Testis (tissue), 2 donors: ENCODE measurements at regions not wholly inside any gene's neighbourhood (a gene's known extent, or its start where the extent isn't known, plus 50 kb on each side); places are given as distances from the start of the nearest gene placed in this dataset.

Experiments
- DNase-seq: peaks from one replicate; pipeline ENCODE4 v3.0.0-alpha.2; 2019
- H3K27ac ChIP-seq, 2 donors: fragments of 200-600 bp; sonication (generic); one replicate each; pipeline ENCODE4 v1.5.1; 2019
- H3K27me3 ChIP-seq: fragments of 200-600 bp; sonication (generic); one replicate; pipeline ENCODE4 v1.5.1; 2019
- H3K36me3 ChIP-seq: fragments of 200-600 bp; sonication (generic); one replicate; pipeline ENCODE4 v1.5.1; 2017; ENCODE audit warnings: low read depth; ENCODE audit errors: missing control alignments
- H3K4me1 ChIP-seq: fragments of 200-600 bp; sonication (generic); one replicate; pipeline ENCODE4 v1.5.1; 2019
- H3K4me3 ChIP-seq, 2 donors: fragments of 200-600 bp; sonication (generic); one replicate each; pipeline ENCODE4 v1.5.1; 2017 to 2019
- H3K9me3 ChIP-seq: fragments of 200-600 bp; sonication (generic); one replicate; pipeline ENCODE4 v1.5.1; 2017
- CTCF ChIP-seq, 3 experiments: fragments of 450-650 bp in 2 of 3; fragments of 200-600 bp in 1 of 3; sonication (generic) in 1 of 3; IDR thresholded peaks; one replicate each; pipeline ENCODE4 v1.5.1; 2016 to 2019; ENCODE audit warnings: antibody characterized with exemption in 3 of 3, mild to moderate bottlenecking in 2 of 3, moderate library complexity in 1 of 3
- POLR2A ChIP-seq: fragments of 450-650 bp; IDR thresholded peaks from one replicate; pipeline ENCODE4 v1.6.1; 2017; ENCODE audit warnings: antibody characterized with exemption, mild to moderate bottlenecking, moderate library complexity
- WGBS, 2 donors: methylation state at CpG; one replicate each; pipeline ENCODE4 v1.1.5; 2018; 5-methylcytosine and 5-hydroxymethylcytosine counted together
- intact Hi-C: fragments of 100-400 bp; cut with DNase I; formaldehyde crosslinking; loops from one replicate; pipeline ENCODE4 v1.15.1; 2023; ENCODE audit warnings: low total_unique reads

- no peak for DNase-seq
- no peaks in the 10 kb centered on the region for H3K36me3 ChIP-seq
- intact Hi-C loops: no loop called here
- WGBS, 2 donors: 72 to 76% methylated on average over 3 of the region's 3 CpGs
- no peaks in the 10 kb centered on the region for H3K4me1 ChIP-seq
- H3K27me3 ChIP-seq: no peaks in the 10 kb centered on the region
- TF ChIP-seq CTCF (IDR thresholded peaks at IDR 0.05) (no peak), POLR2A (no peak)
- H3K4me3 ChIP-seq: no peak overlapping the region
- no peaks in the 10 kb centered on the region for H3K9me3 ChIP-seq
- H3K27ac ChIP-seq: no peak overlapping the region
Measured at GRCh38 chr7:145020454-145020853, 184.6 kb upstream of the TPK1 start.

DNA sequence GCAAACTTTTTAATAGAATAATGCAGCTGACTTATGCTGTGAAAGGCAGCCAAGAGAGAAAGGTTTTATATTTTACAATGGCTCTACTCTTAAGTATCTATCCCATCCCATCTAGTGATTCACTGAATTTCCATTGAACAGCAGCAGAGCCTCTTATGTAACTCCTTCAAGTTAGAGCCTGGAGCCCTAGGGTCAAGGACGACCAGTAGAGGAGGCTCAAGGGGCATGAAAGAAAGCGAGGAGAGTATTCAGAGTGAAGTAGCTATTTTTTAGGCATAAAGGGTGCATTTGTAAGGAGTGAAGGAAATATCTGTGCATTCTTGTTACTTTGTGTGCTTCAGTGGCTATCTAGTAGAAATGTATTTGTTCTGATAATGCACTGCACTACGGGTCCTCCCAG lies 180.2 kb upstream of the TPK1 start:
- H3K36me3 ChIP-seq: no peaks in the 10 kb centered on the region
- H3K27ac ChIP-seq: no peak overlapping the region
- intact Hi-C loops: no loop called here
- no peaks in the 10 kb centered on the region for H3K9me3 ChIP-seq
- no peaks in the 10 kb centered on the region for H3K27me3 ChIP-seq
- WGBS, 2 donors: 12 to 17% methylated on average over 3 of the region's 3 CpGs
- H3K4me3 ChIP-seq: peak overlapping the region in 1 of 2 donors; percentile 19
- no peak for TF ChIP-seq POLR2A
- no peak for TF ChIP-seq CTCF (IDR thresholded peaks at IDR 0.05)
- DNase-seq: peak; percentile 46
- no peaks in the 10 kb centered on the region for H3K4me1 ChIP-seq

- Histone ChIP-seq H3K9me3 (no peaks in the 10 kb centered on the region), H3K36me3 (no peaks in the 10 kb centered on the region), H3K27ac (no peak overlapping the region), H3K4me3 (no peak overlapping the region), H3K27me3 (no peaks in the 10 kb centered on the region), H3K4me1 (no peaks in the 10 kb centered on the region)
- no peak for DNase-seq
- WGBS, 2 donors: 74 to 95% methylated on average over 3 of the region's 3 CpGs
- intact Hi-C loops: no loop called here
- TF ChIP-seq CTCF (IDR thresholded peaks at IDR 0.05) (no peak), POLR2A (no peak)
Measured at GRCh38 chr7:145009876-145010275, 174.0 kb upstream of the TPK1 start.

DNA sequence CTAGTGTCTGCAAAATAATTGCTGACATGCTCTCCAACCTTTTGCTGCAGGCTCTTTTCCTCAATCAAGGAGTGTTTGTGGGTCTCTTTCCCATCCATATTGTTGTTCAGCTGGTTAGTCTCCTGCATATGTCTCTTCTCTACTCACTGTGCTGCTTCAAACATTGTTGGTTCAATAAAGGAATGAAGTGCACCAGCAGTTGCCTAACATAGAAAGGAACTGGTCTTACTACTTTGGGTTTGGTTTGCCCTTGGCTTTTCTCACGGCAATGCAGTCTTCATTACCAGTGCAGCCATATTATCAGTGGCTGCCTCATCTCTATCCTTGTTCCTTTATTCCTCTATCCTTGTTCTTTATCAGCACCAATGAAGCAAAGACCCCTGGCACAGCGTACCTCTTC lies 169.7 kb upstream of the TPK1 start:
- WGBS, 2 donors: 94 to 100% methylated on average over 2 of the region's 2 CpGs
- Histone ChIP-seq H3K36me3 (no peaks in the 10 kb centered on the region), H3K27ac (no peak overlapping the region), H3K9me3 (no peaks in the 10 kb centered on the region), H3K27me3 (no peaks in the 10 kb centered on the region), H3K4me1 (no peaks in the 10 kb centered on the region), H3K4me3 (no peak overlapping the region)
- intact Hi-C loops: no loop called here
- TF ChIP-seq CTCF (IDR thresholded peaks at IDR 0.05) (no peak), POLR2A (no peak)
- DNase-seq: no peak

DNA sequence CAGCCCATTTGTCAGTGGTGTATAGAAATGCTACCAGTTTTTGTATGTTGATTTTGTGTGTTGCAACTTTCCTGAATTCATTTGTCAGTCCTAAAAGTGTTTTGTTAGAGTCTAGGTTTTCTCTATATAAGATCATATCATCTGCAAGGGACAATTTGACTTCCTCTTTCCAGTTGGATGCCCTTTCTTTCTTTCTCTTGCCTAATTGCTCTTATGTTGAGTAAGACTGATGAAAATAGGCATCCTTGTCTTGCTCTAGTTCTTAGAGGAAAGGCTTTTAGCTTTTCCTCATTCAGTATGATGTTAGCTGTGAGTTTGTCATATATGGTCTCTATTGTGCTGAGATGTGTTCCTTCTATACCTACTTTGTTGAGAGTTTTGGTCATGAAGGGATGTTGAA lies 161.7 kb upstream of the TPK1 start:
- H3K27ac ChIP-seq: no peak overlapping the region
- H3K4me3 ChIP-seq: no peak overlapping the region
- TF ChIP-seq POLR2A: no peak
- TF ChIP-seq CTCF (IDR thresholded peaks at IDR 0.05): no peak
- no peaks in the 10 kb centered on the region for H3K4me1 ChIP-seq
- H3K9me3 ChIP-seq: no peaks in the 10 kb centered on the region
- no peak for DNase-seq
- no peaks in the 10 kb centered on the region for H3K36me3 ChIP-seq
- H3K27me3 ChIP-seq: no peaks in the 10 kb centered on the region
- intact Hi-C loops: no loop called here
